Tibial nerve (tissue), 4 donors: ENCODE measurements at regions not wholly inside any gene's neighbourhood (a gene's known extent, or its start where the extent isn't known, plus 50 kb on each side); places are given as distances from the start of the nearest gene placed in this dataset.
A peak's percentile ranks its signal among the peaks of the same experiment; 100 is the strongest.

ENCODE experiments used
- DNase-seq, 2 donors: peaks; one replicate each; pipeline ENCODE4 v3.0.0-alpha.2; 2019; ENCODE audit warnings: low spot score in 2 of 2
- H3K27ac ChIP-seq, 4 donors: fragments of 200-600 bp; sonication (generic) in 3 of 4; one replicate each; pipeline ENCODE4 v1.5.1; 2017 to 2019; ENCODE audit warnings: mild to moderate bottlenecking in 1 of 4
- H3K27me3 ChIP-seq, 2 donors: fragments of 200-600 bp; sonication (generic) in 1 of 2; one replicate each; pipeline versions ENCODE4 v1.5.1 to v1.6.0; 2017 to 2019
- H3K36me3 ChIP-seq, 3 donors: fragments of 200-600 bp; sonication (generic); one replicate each; pipeline ENCODE4 v1.5.1; 2018 to 2019
- H3K4me1 ChIP-seq, 4 donors: fragments of 200-600 bp; sonication (generic) in 3 of 4; one replicate each; pipeline ENCODE4 v1.5.1; 2017 to 2019
- H3K4me3 ChIP-seq, 4 donors: fragments of 200-600 bp; sonication (generic) in 3 of 4; one replicate each; pipeline ENCODE4 v1.5.1; 2017 to 2019; ENCODE audit warnings: mild to moderate bottlenecking in 1 of 4, moderate library complexity in 1 of 4
- H3K9me3 ChIP-seq, 4 donors: fragments of 200-600 bp; sonication (generic) in 3 of 4; one replicate each; pipeline ENCODE4 v1.5.1; 2017 to 2019
- CTCF ChIP-seq, 5 experiments: fragments of 200-600 bp in 3 of 5; fragments of 450-650 bp in 2 of 5; sonication (generic) in 3 of 5; IDR thresholded peaks; one replicate each; pipeline ENCODE4 v1.5.1; 2016 to 2019; ENCODE audit warnings: antibody characterized with exemption in 5 of 5, mild to moderate bottlenecking in 3 of 5, moderate library complexity in 2 of 5
- EP300 ChIP-seq, 2 donors: sonication (generic); formaldehyde crosslinking; IDR thresholded peaks; one replicate each; pipeline ENCODE4 v1.6.1; 2017; ENCODE audit warnings: antibody characterized with exemption in 2 of 2, mild to moderate bottlenecking in 1 of 2
- POLR2A ChIP-seq, 2 donors: fragments of 450-650 bp; IDR thresholded peaks; one replicate each; pipeline ENCODE4 v1.6.1; 2017; ENCODE audit warnings: antibody characterized with exemption in 2 of 2, mild to moderate bottlenecking in 2 of 2, moderate library complexity in 2 of 2
- WGBS, 2 donors: methylation state at CpG; one replicate each; pipeline ENCODE4 v1.1.5; 2018; 5-methylcytosine and 5-hydroxymethylcytosine counted together

DNA sequence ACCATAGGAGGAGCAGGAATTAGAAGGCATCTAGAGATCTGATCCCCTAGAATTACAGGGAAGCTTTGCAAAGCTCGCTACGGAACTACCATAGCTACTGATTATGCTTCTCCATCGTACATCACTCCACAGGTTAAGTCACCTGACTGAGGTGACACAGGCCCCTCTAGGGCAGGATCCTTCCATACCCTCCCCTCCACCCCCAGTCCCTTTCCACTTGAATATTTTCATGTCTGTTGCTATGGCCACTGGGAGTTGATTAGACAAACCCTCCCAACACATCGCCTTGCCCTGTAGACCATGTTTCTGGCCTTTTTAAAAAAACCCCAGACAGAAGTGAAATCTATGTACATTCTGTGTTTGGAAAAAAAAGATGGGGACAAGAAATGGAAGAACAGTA lies 287.1 kb downstream of the SOX9 start:
- Histone ChIP-seq H3K36me3 (peaks cover 0 to 16% (median 0%) of the 10 kb centered on the region in 3 donors), H3K27ac (peak overlapping the region in 2 of 4 donors; percentile 24 to 28), H3K4me1 (peaks cover 0 to 44% (median 10%) of the 10 kb centered on the region in 4 donors), H3K27me3 (no peaks in the 10 kb centered on the region), H3K4me3 (no peak overlapping the region), H3K9me3 (no peaks in the 10 kb centered on the region)
- TF ChIP-seq POLR2A (IDR thresholded peaks at IDR 0.05) (no peak), CTCF (IDR thresholded peaks at IDR 0.05) (no peak), EP300 (IDR thresholded peaks at IDR 0.05) (no peak)
- 88 to 93% methylated on average over 4 of the region's 4 CpGs for WGBS, 2 donors
- no peak for DNase-seq

DNA sequence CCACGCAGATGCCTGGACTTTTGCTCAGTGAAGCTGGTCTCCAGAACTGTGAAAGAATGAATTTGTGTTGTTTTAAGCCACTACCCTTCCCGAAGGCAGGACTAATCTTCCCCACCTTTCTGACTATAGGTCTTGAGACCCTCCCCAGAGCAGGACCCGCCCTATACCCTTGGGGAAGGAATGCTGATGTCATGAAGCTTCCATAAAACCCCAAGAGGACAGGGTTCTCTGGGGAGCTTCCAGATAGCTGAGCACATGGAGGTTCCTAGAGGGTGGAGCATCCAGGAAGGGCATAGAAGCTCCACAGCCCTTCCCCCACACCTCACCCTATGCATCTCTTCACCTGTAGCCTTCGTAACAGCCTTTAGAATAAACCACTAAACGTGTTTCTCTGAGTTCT lies 287.8 kb downstream of the SOX9 start:
- Histone ChIP-seq H3K27me3 (no peaks in the 10 kb centered on the region), H3K36me3 (peaks cover 0 to 10% (median 0%) of the 10 kb centered on the region in 3 donors), H3K27ac (no peak overlapping the region), H3K4me3 (no peak overlapping the region), H3K4me1 (peaks cover 0 to 51% (median 10%) of the 10 kb centered on the region in 4 donors), H3K9me3 (no peaks in the 10 kb centered on the region)
- TF ChIP-seq POLR2A (IDR thresholded peaks at IDR 0.05), result no peak
- no peak for TF ChIP-seq CTCF (IDR thresholded peaks at IDR 0.05)
- no peak for TF ChIP-seq EP300 (IDR thresholded peaks at IDR 0.05)
- no peak for DNase-seq
- 90 to 92% methylated on average over 5 of the region's 5 CpGs for WGBS, 2 donors

GRCh38 chr17:72409405-72410002 lies 288.7 kb downstream of the SOX9 start:
- H3K4me3 ChIP-seq, result no peak overlapping the region
- no peak overlapping the region for H3K27ac ChIP-seq
- peaks cover 0 to 2% (median 0%) of the 10 kb centered on the region in 3 donors for H3K36me3 ChIP-seq
- WGBS, 2 donors, result 94 to 98% methylated on average over 2 of the region's 2 CpGs
- H3K9me3 ChIP-seq, result no peaks in the 10 kb centered on the region
- peaks cover 0 to 54% (median 10%) of the 10 kb centered on the region in 4 donors for H3K4me1 ChIP-seq
- no peaks in the 10 kb centered on the region for H3K27me3 ChIP-seq
- DNase-seq, result no peak
- TF ChIP-seq POLR2A (IDR thresholded peaks at IDR 0.05), result no peak

- peaks cover 0 to 57% (median 10%) of the 10 kb centered on the region in 4 donors for H3K4me1 ChIP-seq
- H3K9me3 ChIP-seq, result no peaks in the 10 kb centered on the region
- no peak overlapping the region for H3K4me3 ChIP-seq
- WGBS, 2 donors, result 70 to 80% methylated on average over 6 of the region's 6 CpGs
- no peak for DNase-seq
- H3K27me3 ChIP-seq, result no peaks in the 10 kb centered on the region
- H3K27ac ChIP-seq, result peak overlapping the region in 2 of 4 donors; percentile 30 to 33
- TF ChIP-seq POLR2A (IDR thresholded peaks at IDR 0.05), result no peak
- TF ChIP-seq CTCF (IDR thresholded peaks at IDR 0.05), result no peak
- TF ChIP-seq EP300 (IDR thresholded peaks at IDR 0.05), result no peak
- H3K36me3 ChIP-seq, result no peaks in the 10 kb centered on the region
These were observed 290.3 kb downstream of the SOX9 start for GRCh38 chr17:72411124-72411563.

GRCh38 chr17:72412650-72413076 lies 291.8 kb downstream of the SOX9 start:
- no peak for DNase-seq
- peaks cover 0 to 1% (median 0%) of the 10 kb centered on the region in 3 donors for H3K36me3 ChIP-seq
- H3K27me3 ChIP-seq, result no peaks in the 10 kb centered on the region
- 48 to 50% methylated on average over 5 of the region's 5 CpGs for WGBS, 2 donors
- H3K4me1 ChIP-seq, result peaks cover 0 to 49% (median 7%) of the 10 kb centered on the region in 4 donors
- H3K4me3 ChIP-seq, result no peak overlapping the region
- peaks cover 0 to 15% (median 5%) of the 10 kb centered on the region in 4 donors for H3K9me3 ChIP-seq
- H3K27ac ChIP-seq, result peak overlapping the region in 1 of 4 donors; percentile 7
- TF ChIP-seq EP300 (IDR thresholded peaks at IDR 0.05) (peak in 1 of 2 donors; percentile 59), CTCF (IDR thresholded peaks at IDR 0.05) (no peak), POLR2A (IDR thresholded peaks at IDR 0.05) (no peak)
